ENCODE measurements at regions not wholly inside any gene's neighbourhood (a gene's known extent, or its start where the extent isn't known, plus 50 kb on each side); places are given as distances from the start of the nearest gene placed in this dataset.

DNA sequence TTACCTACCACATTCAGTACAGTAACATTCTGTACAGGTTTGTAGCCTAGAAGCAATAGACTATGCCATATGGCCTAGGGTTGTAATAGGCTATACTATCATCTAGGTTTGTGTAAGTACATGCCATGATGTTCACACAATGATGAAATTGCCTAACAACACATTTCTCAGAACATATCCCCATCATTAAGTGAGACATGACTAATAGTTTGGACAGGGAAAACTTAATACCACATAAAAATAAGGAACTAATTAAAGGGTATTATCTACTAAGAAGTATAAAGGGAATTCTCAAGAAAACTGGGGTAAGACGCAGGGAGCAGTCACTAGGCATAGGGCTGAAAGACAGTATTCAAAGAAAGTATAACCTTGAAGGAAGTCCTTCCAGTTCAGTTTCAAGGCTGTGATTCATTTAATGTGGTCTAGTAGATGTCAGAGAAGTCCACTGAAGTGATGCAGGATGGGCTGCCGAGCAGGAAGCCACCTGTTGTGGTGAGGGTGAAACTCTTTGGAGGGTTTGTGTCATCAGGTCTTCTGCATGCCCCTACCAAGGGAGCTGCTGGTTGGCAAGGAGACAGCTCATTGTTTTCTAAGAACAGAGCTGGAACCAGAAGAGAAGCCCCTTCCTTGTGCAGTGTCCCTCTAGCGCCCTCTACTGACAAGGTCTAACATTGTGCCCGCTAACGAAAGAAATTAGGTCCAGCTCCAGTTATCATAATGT is 122.9 kb downstream of the OLFM4 start:
- no peaks in the 10 kb centered on the region for H3K4me1 ChIP-seq
- TF ChIP-seq, protein P1, sequence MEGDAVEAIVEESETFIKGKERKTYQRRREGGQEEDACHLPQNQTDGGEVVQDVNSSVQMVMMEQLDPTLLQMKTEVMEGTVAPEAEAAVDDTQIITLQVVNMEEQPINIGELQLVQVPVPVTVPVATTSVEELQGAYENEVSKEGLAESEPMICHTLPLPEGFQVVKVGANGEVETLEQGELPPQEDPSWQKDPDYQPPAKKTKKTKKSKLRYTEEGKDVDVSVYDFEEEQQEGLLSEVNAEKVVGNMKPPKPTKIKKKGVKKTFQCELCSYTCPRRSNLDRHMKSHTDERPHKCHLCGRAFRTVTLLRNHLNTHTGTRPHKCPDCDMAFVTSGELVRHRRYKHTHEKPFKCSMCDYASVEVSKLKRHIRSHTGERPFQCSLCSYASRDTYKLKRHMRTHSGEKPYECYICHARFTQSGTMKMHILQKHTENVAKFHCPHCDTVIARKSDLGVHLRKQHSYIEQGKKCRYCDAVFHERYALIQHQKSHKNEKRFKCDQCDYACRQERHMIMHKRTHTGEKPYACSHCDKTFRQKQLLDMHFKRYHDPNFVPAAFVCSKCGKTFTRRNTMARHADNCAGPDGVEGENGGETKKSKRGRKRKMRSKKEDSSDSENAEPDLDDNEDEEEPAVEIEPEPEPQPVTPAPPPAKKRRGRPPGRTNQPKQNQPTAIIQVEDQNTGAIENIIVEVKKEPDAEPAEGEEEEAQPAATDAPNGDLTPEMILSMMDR (IDR thresholded peaks at IDR 0.05), result peak; percentile 36 to 82 (median 70)
- H3K36me3 ChIP-seq, result no peaks in the 10 kb centered on the region
- DNase-seq, result peak in 1 of 2 donors; percentile 17
- intact Hi-C loops (cut with DNase I), result loop anchor here in 5 of 10 donors (5.0 to 10.0 kb wide), 2 partner anchors 184 to 187 kb away; no protein-coding TSS in a partner anchor
- WGBS, 2 donors, result 22 to 27% methylated on average over 5 of the region's 5 CpGs
- ATAC-seq, result peak in 4 of 8 donors; percentile 38 to 59 (median 54)
- no peak overlapping the region for H3K27ac ChIP-seq
- H3K27me3 ChIP-seq, result peaks cover 0 to 32% (median 8%) of the 10 kb centered on the region in 7 donors
- no peak overlapping the region for H3K4me3 ChIP-seq
- peaks cover 0 to under 1% (median 0%) of the 10 kb centered on the region in 11 donors for H3K9me3 ChIP-seq

DNA sequence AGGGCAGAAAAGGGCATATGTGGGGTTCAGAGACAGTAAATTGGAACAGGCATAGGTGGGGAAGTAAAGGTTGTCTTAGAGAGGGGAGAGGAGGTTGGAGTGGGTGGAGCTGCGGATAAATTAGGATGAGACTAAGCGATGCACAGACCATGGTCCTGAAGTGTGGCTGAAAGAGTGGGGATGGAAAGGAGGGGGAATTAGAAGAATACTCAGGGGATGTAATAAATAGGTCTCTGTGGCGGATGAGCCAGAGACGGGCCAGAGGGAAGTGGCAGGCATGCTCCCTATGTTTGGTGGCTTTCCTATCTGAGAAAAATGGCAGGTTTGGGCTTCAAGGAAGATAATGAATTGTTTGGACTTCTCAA is 123.4 kb downstream of the OLFM4 start:
- Histone ChIP-seq H3K36me3 (no peaks in the 10 kb centered on the region), H3K4me1 (no peaks in the 10 kb centered on the region), H3K27me3 (peaks cover 0 to 32% (median 8%) of the 10 kb centered on the region in 7 donors), H3K27ac (no peak overlapping the region), H3K9me3 (peaks cover 0 to 6% (median 0%) of the 10 kb centered on the region in 11 donors), H3K4me3 (no peak overlapping the region)
- ATAC-seq (no peak), DNase-seq (no peak)
- intact Hi-C loops (cut with DNase I), result loop anchor here in 5 of 10 donors (5.0 to 10.0 kb wide), 2 partner anchors 185 to 187 kb away; no protein-coding TSS in a partner anchor
- TF ChIP-seq, protein P1 (IDR thresholded peaks at IDR 0.05), result peak in 1 of 9 donors; percentile 8
- WGBS, 2 donors, result 14 to 22% methylated on average over 4 of the region's 4 CpGs

DNA sequence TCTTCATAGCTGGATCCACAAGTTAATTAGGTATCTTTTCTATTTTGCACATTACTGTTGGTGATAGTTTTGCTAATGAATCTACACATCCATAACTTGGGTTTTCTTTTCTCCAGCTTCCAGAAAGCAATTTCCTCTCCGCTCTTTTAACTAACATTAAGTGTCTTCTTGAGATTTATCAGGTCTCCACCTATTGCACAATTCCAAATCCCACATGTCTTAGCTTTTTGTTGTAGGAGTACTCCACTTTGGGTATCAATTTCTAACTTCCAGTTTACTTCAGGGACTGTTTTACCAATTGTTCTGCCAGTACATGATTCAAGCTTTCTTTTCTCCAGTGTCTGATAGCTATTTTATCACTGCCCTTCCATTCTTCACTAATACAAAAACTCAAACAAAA is 129.6 kb downstream of the OLFM4 start:
- ATAC-seq, result no peak
- H3K36me3 ChIP-seq, result no peaks in the 10 kb centered on the region
- intact Hi-C loops (cut with DNase I), result loop anchor here in 2 of 10 donors (10.0 kb wide), 1 partner anchor 193 kb away; no protein-coding TSS in a partner anchor
- no peak overlapping the region for H3K27ac ChIP-seq
- H3K9me3 ChIP-seq, result peaks cover 0 to 18% (median 4%) of the 10 kb centered on the region in 11 donors
- no peaks in the 10 kb centered on the region for H3K4me1 ChIP-seq
- 94 to 95% methylated on average over 1 of the region's 1 CpG for whole genome bisulfite sequencing, 2 donors
- H3K4me3 ChIP-seq, result no peak overlapping the region
- TF ChIP-seq, protein P1 (IDR thresholded peaks at IDR 0.05), result no peak
- no peak for DNase-seq
- peaks cover 0 to 33% (median 5%) of the 10 kb centered on the region in 7 donors for H3K27me3 ChIP-seq

DNA sequence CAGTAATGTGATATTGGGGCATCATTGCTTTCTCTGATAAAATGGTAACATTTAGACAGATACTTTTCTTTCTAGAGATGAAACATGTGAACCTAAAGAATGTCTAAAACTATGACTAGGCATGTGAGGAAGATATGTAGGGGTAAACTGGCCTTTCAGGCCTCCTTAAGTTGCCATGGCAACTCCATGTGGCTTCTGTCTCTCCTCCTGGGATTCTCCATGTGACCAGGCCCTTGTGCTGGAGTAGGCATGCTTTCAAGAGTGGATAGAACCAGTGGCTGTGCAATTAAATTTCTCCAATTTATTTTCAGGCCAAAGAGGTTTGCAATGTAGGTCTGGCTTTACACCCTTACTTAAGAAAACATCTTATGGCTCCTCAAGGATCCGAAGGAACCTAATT is 130.8 kb downstream of the OLFM4 start:
- DNase-seq (no peak), ATAC-seq (no peak)
- TF ChIP-seq, protein P1 (IDR thresholded peaks at IDR 0.05), result no peak
- no peaks in the 10 kb centered on the region for H3K4me1 ChIP-seq
- intact Hi-C loops (cut with DNase I), result loop anchor here in 2 of 10 donors (10.0 kb wide), 1 partner anchor 195 kb away; no protein-coding TSS in a partner anchor
- peaks cover 0 to 18% (median 4%) of the 10 kb centered on the region in 11 donors for H3K9me3 ChIP-seq
- peaks cover 0 to 29% (median 3%) of the 10 kb centered on the region in 7 donors for H3K27me3 ChIP-seq
- H3K27ac ChIP-seq, result no peak overlapping the region
- H3K36me3 ChIP-seq, result no peaks in the 10 kb centered on the region
- WGBS, 2 donors, result 97% methylated on average over 1 of the region's 1 CpG
- no peak overlapping the region for H3K4me3 ChIP-seq
